ENCODE measurements at regions not wholly inside any gene's neighbourhood (a gene's known extent, or its start where the extent isn't known, plus 50 kb on each side); places are given as distances from the start of the nearest gene placed in this dataset.
A peak's percentile ranks its signal among the peaks of the same experiment; 100 is the strongest.

DNA sequence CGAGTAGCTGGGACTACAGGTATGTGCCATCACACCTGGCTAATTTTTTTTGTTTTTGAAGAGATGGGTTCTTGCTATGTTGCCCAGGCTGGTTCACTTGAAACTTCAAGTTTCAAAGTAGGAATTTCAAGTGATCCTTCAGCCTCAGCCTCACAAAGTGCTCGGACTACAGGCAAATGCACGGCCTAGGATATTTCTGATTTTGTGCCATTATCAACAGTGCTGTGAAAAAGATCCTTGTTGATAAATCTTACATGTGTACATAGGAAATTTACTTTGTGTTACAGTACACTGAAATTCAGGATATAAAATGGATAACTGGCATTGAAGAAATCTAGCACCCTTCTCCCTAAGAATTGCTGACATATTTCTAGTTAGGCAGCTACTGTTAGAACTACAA lies 184.6 kb upstream of the PRDM1 start:
- DNase-seq = no peak

DNA sequence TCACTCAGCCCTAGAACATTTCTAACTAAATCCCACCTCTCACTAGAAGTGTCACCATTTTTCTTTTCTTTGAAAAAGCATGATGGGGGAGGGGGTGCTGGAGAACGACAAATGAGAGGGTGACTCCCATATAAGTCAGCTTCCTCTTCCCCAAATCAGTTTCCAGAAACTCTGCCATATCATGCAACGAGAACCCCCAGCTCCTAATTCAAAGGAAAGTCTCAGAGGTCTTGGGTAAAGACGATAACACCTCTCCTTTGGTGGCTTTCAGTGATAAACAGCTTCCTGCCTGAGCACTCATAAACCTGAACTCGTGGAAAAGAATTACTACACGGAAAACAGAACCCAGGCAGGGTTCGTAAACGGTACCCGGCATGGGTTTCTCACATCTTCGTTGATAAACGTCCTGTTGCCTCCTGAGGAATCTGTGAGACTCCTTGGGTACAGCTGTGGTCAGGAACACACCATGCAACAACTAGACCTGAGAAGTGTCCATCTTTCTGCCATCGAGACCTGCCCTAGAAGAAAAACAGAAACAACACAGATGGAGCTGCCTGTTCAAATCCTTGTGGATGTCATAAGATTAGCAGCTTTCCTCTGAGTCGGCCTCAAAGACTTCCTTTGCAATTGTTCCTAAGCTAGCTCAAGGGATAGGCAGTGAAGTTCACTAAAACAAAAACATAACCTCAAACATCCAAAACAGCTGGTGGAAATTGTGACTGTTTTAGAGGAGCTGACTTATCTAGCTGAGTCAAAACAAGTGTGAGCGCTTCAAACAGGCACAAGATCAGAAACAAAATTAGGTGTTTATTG lies 185.8 kb upstream of the PRDM1 start:
- no peak for DNase-seq

GRCh38 chr6:105898286-105898685 lies 187.8 kb upstream of the PRDM1 start:
- no peak for DNase-seq

GRCh38 chr6:105897131-105897530 lies 189.0 kb upstream of the PRDM1 start:
- no peak for DNase-seq

DNA sequence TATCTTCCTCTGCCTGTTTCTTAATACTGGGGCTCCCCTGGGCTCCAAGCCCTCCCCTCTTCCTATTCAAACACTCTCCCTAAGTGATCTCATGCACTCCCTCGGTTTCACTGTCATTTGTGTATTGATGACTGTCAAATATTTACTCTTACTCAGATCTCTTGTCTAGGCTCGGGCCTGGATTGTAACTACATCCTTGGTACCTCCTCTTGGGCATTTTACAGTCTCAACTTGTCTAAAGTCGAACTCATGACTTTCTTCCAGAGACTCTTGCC lies 189.4 kb upstream of the PRDM1 start:
- no peak for DNase-seq

GRCh38 chr6:105896052-105896820 lies 189.9 kb upstream of the PRDM1 start:
- DNase-seq = no peak

GRCh38 chr6:105894556-105894955 lies 191.6 kb upstream of the PRDM1 start:
- no peak for DNase-seq

- no peak for DNase-seq
These were observed 192.4 kb upstream of the PRDM1 start for GRCh38 chr6:105893741-105894140.

DNA sequence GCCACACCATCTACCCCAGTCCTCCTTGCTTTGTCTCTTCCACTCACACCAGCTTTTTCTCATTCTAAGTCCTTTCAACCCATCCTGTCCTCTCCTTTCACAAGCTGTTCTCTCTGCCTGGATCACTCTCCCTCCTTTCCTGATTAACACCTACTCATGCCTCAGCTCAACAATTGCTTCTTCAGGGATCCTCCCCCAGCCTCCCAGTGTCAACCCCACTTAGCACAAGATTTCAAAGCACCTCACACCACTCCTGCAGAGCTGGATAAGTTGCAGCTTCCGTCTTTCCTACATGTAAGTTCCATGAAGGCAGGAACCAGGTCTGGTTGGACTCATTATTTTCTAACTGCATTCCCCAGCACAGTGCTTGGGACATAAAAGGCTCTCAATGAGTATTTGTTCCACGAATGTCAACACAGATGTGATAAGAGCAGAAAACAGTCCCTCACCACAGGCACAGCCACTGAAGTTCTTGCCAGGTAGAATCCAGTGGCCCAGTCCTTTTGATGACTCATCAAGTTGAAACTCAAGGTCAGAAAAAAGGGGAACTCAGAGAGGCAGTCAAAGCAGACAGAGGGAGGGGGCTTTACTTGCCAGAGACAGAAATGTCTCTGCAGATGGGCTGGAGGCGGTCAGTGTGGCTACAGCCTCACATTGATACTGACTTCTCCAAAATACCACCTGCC lies 193.4 kb upstream of the PRDM1 start:
- DNase-seq = no peak

- no peak for DNase-seq
These were observed 195.5 kb upstream of the PRDM1 start for GRCh38 chr6:105890521-105891244.

DNA sequence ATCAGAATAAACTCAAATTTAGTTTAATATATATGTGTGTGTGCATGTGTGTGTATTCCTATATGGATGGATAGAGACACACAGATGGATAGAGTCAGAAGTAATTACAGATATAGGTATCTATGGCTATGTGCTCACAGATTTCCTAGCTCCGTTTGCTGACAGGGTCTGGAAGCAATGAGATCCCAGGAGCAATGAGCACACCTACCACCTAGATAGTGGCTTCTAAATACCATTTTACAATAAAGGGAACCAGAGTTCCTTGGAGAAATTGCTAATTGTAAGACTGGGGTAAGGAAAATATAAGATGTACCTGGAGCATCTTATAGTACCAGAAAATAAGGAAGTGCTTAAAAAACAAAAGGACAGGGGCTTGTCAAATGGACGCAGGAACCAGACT lies 196.2 kb upstream of the PRDM1 start:
- no peak for DNase-seq

GRCh38 chr6:105886814-105887544 lies 199.2 kb upstream of the PRDM1 start:
- no peak for DNase-seq

GRCh38 chr6:105886066-105886813 lies 199.9 kb upstream of the PRDM1 start:
- no peak for DNase-seq

DNA sequence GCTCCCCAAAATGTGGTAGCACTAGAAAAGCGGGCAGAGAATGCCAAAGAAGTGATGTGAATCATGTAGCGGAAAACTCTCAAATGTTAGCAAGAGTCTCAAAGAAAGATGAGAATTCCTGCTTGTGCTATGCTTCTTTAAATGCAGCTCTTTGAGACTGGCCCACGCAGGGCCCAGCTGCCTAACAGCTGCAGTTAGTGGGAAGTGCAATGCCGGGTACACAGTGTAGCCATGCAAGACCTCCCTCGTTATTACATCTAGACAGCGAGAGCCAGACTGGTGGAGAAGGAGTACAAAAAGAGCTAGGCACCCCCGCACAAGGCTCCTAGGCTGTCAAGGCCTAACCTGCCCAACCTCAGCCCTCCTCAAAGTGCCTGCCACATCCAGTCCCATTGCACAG lies 201.7 kb upstream of the PRDM1 start:
- DNase-seq = no peak

DNA sequence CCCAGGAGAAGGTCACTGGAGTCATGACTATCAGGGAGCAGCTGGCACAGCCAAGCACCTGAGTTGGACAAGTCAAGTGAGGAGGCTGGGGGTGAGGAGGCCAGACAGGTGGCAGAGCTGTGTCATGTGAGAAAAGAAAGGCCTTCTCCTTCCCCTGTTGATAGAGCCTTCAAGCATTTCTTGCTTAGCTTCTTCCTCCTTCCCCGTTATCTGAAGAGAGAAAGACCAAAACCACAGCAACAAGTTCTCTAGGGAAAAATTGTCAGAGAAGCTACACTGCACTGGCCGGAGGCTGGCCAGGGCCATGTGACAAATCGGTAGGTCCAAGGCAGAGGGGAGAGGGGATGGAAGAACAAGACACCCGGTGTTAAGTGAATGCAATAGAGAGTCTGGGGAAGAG lies 202.1 kb upstream of the PRDM1 start:
- DNase-seq = no peak

DNA sequence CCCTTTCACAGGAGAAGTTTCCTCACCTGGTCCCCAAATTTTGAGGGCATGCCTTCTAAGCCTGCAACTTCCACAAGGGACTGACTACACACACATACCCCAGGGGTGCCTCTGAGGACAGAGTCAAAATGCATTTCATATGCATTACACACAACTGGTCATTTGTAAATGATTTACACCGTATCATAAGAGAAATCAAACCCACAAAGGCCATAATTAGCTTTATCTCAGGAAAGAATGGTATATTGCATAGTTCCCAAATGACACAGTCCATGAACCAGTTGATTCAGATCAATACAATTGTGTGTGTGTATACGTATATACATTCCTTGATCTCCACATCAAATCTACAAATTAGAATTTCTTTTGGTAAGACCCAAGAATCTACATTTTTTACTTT lies 203.3 kb upstream of the PRDM1 start:
- DNase-seq = no peak

DNA sequence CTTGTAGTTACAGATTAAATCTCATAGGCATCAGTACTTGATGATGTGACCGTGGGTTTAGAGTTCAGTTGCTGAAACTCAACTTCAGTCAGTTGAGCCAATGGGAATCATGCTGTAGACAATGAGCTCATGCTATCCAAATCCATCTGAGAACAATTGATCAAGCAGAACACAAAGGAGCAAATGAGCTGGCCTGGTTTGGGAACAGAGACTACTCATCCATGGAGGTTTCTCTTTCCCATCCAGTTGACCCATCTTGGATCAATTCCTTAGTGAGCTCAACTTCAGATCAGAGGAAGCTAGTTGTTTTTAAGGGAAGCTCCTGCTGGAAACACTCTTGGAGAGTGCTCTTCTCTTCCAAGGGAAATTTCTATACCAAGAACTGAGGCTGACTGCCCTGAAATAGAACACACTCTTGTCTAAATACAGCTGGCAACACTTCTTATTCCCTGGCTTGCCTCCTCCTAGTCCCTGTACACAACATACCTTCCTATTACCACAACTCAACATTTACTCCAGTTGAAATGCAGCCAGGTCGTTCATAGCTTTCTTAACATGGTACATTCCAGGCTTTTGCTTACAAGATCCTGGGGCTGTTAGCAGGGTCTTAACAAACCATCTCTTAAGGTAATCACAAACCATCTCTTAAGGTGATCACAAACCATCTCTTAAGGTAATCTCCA lies 203.9 kb upstream of the PRDM1 start:
- DNase-seq = no peak

DNA sequence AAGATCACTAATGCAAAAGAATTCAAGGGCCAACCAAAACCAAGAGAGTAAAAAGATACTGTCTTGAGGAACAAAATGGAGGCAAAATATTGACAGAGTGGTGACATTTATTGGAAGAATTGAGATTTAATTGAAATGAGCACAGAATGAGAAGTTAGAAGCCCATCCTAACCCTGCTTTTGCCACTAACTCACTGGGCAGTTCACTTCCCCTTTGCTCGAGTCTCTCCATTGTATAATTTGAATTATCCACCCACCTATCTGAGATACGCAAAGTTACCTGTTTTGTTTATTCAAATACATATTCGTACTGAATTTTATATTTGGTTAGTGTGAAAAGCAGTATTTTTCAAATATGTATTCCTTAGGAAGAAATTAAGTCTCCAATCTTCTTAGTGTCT lies 204.5 kb upstream of the PRDM1 start:
- no peak for DNase-seq

DNA sequence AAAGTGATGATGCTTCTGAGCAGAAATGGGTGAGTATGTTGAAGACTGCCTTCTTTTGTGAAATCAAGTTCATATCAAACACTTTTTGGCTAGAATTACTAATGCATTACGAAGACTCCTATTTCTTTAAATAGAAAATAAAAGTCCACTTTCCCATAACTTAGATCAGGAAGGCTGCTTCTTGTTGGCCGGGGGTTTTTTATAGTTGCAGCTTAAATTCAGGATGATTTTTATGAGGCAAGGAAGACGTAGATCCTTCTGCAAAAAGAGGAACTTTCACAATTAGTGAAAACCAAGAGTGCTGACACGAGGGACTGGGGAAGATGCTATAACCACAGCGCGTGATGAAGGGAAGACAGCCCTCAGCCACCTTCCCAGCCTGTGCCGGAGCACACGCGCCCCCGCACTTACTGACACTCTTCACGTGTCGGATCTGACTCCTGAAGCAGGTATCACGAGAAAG lies 206.1 kb upstream of the PRDM1 start:
- DNase-seq = peak; percentile 17

GRCh38 chr6:105879146-105879545 lies 207.0 kb upstream of the PRDM1 start:
- DNase-seq = no peak

- no peak for DNase-seq
These were observed 210.0 kb upstream of the PRDM1 start for GRCh38 chr6:105875974-105876640.

Data from activated CD8-positive, alpha-beta memory T cell treated with anti-CD3 and anti-CD28 coated beads, Interleukin-2, amount 50 U/mL, for 4 hours (primary cell).